ENCODE measurements at regions not wholly inside any gene's neighbourhood (a gene's known extent, or its start where the extent isn't known, plus 50 kb on each side); places are given as distances from the start of the nearest gene placed in this dataset.

DNA sequence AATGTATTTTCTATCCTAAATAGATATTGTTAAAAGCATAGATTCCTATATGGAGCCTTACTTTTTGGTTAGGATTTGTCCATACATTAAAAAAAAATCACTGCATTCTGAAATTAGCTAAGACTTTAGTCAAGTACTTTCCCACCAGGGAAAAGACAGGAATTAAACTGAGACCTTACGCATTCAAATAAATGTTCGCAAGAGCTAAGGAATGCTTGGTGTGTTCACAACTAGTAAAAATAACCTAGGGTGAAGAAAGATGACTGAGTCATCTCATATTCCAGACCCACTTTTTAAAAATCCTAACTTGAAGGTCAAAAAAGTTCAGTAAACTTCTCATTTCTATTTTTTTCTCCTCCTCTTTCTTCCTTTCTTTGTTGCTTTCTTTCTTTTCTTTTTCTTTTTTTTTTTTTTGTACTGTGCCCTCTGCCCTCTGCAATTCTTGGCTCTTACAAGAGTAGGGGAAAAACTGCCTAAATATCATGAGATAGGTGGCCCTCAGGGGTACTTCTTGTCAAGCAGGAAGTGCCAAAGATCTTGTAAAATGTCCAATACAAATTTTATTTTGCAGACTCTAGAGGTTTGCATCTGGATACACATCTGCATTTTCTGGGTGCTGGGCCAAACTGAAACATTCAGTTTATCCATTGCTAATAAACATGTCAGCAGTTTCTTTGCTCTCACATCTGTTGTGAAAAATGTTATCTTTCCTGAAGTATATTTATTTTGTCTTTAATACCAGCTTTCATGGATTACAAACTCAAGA lies 121.4 kb upstream of the GORAB start:
- no peaks in the 10 kb centered on the region for H4K20me1 ChIP-seq (ENCODE audit: control insufficient read depth, extremely low read depth, insufficient read depth, low read length)
- FAIRE-seq (no peak), DNase-seq (ENCODE audit: low read depth, low spot score) (no peak)
- no peak overlapping the region for H3K4me3 ChIP-seq (ENCODE audit: control insufficient read depth in 2 of 3, extremely low read depth in 1 of 3, insufficient read depth in 2 of 3, low read depth in 1 of 3, low read length in 3 of 3)
- no peak overlapping the region for H3K4me2 ChIP-seq (ENCODE audit: control insufficient read depth, extremely low read depth, insufficient read depth, low read depth, low read length)
- no peak overlapping the region for H2AFZ ChIP-seq (ENCODE audit: control insufficient read depth, low read length)
- TF ChIP-seq, protein P1, sequence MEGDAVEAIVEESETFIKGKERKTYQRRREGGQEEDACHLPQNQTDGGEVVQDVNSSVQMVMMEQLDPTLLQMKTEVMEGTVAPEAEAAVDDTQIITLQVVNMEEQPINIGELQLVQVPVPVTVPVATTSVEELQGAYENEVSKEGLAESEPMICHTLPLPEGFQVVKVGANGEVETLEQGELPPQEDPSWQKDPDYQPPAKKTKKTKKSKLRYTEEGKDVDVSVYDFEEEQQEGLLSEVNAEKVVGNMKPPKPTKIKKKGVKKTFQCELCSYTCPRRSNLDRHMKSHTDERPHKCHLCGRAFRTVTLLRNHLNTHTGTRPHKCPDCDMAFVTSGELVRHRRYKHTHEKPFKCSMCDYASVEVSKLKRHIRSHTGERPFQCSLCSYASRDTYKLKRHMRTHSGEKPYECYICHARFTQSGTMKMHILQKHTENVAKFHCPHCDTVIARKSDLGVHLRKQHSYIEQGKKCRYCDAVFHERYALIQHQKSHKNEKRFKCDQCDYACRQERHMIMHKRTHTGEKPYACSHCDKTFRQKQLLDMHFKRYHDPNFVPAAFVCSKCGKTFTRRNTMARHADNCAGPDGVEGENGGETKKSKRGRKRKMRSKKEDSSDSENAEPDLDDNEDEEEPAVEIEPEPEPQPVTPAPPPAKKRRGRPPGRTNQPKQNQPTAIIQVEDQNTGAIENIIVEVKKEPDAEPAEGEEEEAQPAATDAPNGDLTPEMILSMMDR (optimal IDR thresholded peaks at IDR 0.05 in 1 of 3, IDR thresholded peaks at IDR 0.05 in 1 of 3, conservative IDR thresholded peaks at IDR 0.05 in 1 of 3; ENCODE audit: extremely low read depth in 1 of 3, insufficient read depth in 2 of 3, low read length in 3 of 3), result no peak
- no peak for TF ChIP-seq EZH2 (IDR thresholded peaks at IDR 0.05; ENCODE audit: low read length)
- H3K36me3 ChIP-seq (ENCODE audit: control insufficient read depth in 2 of 2, extremely low read depth in 1 of 2, insufficient read depth in 2 of 2, low read length in 2 of 2), result no peaks in the 10 kb centered on the region
- no peaks in the 10 kb centered on the region for H3K4me1 ChIP-seq (ENCODE audit: control insufficient read depth, extremely low read depth, insufficient read depth, low read length)
- no peaks in the 10 kb centered on the region for H3K9me1 ChIP-seq (ENCODE audit: control insufficient read depth, extremely low read depth, insufficient read depth, low read length)
- H3K9me3 ChIP-seq (ENCODE audit: control insufficient read depth, low read depth, low read length), result no peaks in the 10 kb centered on the region
- no peaks in the 10 kb centered on the region for H3K79me2 ChIP-seq (ENCODE audit: control insufficient read depth, insufficient read depth, low read length)
- no peak overlapping the region for H3K9ac ChIP-seq (ENCODE audit: control insufficient read depth, extremely low read depth, insufficient read depth, low read length)
- H3K27ac ChIP-seq (ENCODE audit: control insufficient read depth, insufficient read depth, low read length), result no peak overlapping the region
- no peaks in the 10 kb centered on the region for H3K27me3 ChIP-seq (ENCODE audit: control insufficient read depth, extremely low read depth, insufficient read depth, low read length)
- dilution Hi-C loops (cut with MboI; ENCODE audit: extremely low pct_ligation_motif_present, low sequenced_read_pairs), result no loop called here

- Histone ChIP-seq H3K4me1 (ENCODE audit: control insufficient read depth, extremely low read depth, insufficient read depth, low read length) (no peaks in the 10 kb centered on the region), H4K20me1 (ENCODE audit: control insufficient read depth, extremely low read depth, insufficient read depth, low read length) (no peaks in the 10 kb centered on the region), H3K27me3 (ENCODE audit: control insufficient read depth, extremely low read depth, insufficient read depth, low read length) (no peaks in the 10 kb centered on the region), H3K9me1 (ENCODE audit: control insufficient read depth, extremely low read depth, insufficient read depth, low read length) (no peaks in the 10 kb centered on the region), H3K4me3 (ENCODE audit: control insufficient read depth in 2 of 3, extremely low read depth in 1 of 3, insufficient read depth in 2 of 3, low read depth in 1 of 3, low read length in 3 of 3) (no peak overlapping the region), H3K9me3 (ENCODE audit: control insufficient read depth, low read depth, low read length) (no peaks in the 10 kb centered on the region), H3K4me2 (ENCODE audit: control insufficient read depth, extremely low read depth, insufficient read depth, low read depth, low read length) (no peak overlapping the region), H3K27ac (ENCODE audit: control insufficient read depth, insufficient read depth, low read length) (no peak overlapping the region), H3K9ac (ENCODE audit: control insufficient read depth, extremely low read depth, insufficient read depth, low read length) (no peak overlapping the region), H2AFZ (ENCODE audit: control insufficient read depth, low read length) (no peak overlapping the region), H3K79me2 (ENCODE audit: control insufficient read depth, insufficient read depth, low read length) (no peaks in the 10 kb centered on the region), H3K36me3 (ENCODE audit: control insufficient read depth in 2 of 2, extremely low read depth in 1 of 2, insufficient read depth in 2 of 2, low read length in 2 of 2) (no peaks in the 10 kb centered on the region)
- TF ChIP-seq EZH2 (IDR thresholded peaks at IDR 0.05; ENCODE audit: low read length), result no peak
- TF ChIP-seq, protein P1 (optimal IDR thresholded peaks at IDR 0.05 in 1 of 3, IDR thresholded peaks at IDR 0.05 in 1 of 3, conservative IDR thresholded peaks at IDR 0.05 in 1 of 3; ENCODE audit: extremely low read depth in 1 of 3, insufficient read depth in 2 of 3, low read length in 3 of 3), result no peak
- dilution Hi-C loops (cut with MboI; ENCODE audit: extremely low pct_ligation_motif_present, low sequenced_read_pairs), result no loop called here
- DNase-seq (ENCODE audit: low read depth, low spot score) (no peak), FAIRE-seq (no peak)
Observed at GRCh38 chr1:170414989-170415709, 116.8 kb upstream of the GORAB start.

All from keratinocyte (primary cell).